ENCODE measurements at regions not wholly inside any gene's neighbourhood (a gene's known extent, or its start where the extent isn't known, plus 50 kb on each side); places are given as distances from the start of the nearest gene placed in this dataset.

DNA sequence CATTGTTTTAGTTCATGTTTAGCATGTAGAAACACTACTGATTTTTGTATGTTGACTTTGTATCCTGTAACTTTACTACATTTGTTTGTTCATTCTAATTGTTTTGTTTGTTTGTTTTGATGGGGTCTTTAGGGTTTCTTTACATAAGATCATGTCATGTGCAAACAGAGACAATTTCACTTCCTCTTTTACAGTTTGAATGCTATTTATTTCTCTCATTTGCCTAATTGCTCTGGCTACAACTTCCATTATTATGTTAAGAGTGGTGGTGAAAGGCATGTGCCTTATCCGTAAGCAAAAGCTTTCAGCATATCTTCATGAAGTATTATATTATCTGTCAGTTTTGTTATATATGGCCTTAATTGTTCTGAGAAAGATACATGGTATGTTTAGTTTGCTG is 571.1 kb downstream of the PCDH7 start:
- no peak for DNase-seq (ENCODE audit: low spot score)
- intact Hi-C loops (cut with DNase I), result no loop called here

GRCh38 chr4:31294655-31295480 is 574.7 kb downstream of the PCDH7 start:
- DNase-seq (ENCODE audit: low spot score), result no peak
- intact Hi-C loops (cut with DNase I), result no loop called here

GRCh38 chr4:31298737-31299136 is 578.6 kb downstream of the PCDH7 start:
- no peak for DNase-seq (ENCODE audit: low spot score)
- intact Hi-C loops (cut with DNase I), result no loop called here

GRCh38 chr4:31307029-31307428 is 586.9 kb downstream of the PCDH7 start:
- DNase-seq (ENCODE audit: low spot score), result no peak
- intact Hi-C loops (cut with DNase I), result no loop called here

DNA sequence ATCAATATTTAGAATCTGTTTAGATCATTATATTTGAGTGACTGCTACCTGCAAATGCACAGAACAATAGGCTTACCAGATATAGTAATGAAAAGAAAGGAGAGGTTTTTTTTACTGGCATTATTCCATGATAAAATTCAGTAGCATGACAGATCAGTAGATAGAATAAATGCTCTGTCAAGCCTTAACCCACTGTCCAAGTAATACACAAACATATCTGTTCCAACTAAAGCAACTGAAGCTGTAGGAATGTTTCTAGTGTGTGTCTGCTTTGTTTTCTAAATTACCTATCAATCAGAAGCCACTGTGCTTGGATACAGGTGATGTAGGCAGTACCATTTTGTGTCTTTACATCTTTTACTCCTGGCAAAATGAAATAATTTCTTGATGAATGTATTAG is 604.6 kb downstream of the PCDH7 start:
- DNase-seq (ENCODE audit: low spot score), result no peak
- intact Hi-C loops (cut with DNase I), result no loop called here

GRCh38 chr4:31325300-31325699 is 605.1 kb downstream of the PCDH7 start:
- DNase-seq (ENCODE audit: low spot score), result no peak
- intact Hi-C loops (cut with DNase I), result no loop called here

- DNase-seq (ENCODE audit: low spot score), result no peak
- intact Hi-C loops (cut with DNase I), result no loop called here
Measured at GRCh38 chr4:31327031-31327430, 606.9 kb downstream of the PCDH7 start.

DNA sequence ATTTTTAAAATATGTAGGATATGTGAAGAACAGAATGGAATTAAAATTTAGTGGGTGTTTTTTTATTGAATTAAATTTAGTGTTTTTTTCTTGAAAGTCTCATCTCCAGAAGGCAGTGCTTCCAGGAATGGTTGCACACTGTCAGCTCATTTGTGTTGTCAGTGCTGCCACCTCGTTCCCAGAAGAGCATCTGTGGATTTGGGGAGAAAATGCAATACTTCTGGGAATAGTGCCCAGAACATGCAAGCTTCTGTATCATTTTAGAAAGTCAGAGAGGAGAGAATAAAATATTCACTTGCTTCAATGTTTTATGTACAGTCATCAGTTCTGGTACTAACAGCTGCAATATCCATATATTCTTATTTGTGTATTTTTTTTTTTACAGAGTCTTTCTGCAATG is 608.8 kb downstream of the PCDH7 start:
- no peak for DNase-seq (ENCODE audit: low spot score)
- intact Hi-C loops (cut with DNase I), result no loop called here

DNA sequence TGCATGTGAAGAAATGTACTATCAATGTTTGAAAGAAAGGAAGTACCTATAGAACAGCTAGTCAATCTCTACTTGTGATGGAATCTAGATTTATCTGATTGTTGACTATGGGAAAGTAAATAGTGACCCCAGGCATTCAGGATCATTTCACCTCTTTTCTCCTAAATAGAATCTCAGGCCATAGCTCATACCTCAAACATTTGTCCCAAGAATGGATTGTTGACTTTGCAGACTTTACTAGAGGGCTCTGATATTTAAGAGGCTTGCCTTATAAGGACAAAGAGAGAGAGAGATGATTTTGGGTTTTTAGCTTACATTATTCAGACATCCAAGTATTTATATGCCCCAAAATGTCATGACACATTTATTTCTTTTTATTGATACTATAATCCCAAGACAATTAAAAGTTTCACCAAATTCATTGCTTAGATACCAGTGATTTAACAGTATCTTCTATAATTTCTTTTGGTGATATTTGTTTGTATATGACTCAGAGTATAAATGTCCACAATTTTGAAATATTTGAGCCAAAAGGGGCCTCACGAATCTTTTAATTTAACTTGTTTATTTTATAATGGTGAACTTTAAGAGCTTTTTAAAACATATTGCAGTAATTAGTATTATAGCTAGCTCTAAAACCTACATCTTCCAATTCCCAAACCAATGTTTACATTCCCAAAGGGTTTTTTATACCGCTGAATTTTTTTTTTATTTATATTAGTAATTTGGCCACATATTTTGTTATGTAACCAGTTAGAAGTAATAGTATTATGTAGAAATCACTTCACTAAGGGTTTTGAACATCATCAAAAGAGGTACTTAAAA is 614.1 kb downstream of the PCDH7 start:
- DNase-seq (ENCODE audit: low spot score), result no peak
- intact Hi-C loops (cut with DNase I), result no loop called here

- no peak for DNase-seq (ENCODE audit: low spot score)
- intact Hi-C loops (cut with DNase I), result no loop called here
Measured at GRCh38 chr4:31338000-31338399, 617.8 kb downstream of the PCDH7 start.

GRCh38 chr4:31341601-31342359 is 621.6 kb downstream of the PCDH7 start:
- intact Hi-C loops (cut with DNase I), result no loop called here
- DNase-seq (ENCODE audit: low spot score), result no peak

GRCh38 chr4:31343061-31343460 is 622.9 kb downstream of the PCDH7 start:
- no peak for DNase-seq (ENCODE audit: low spot score)
- intact Hi-C loops (cut with DNase I), result no loop called here

- no peak for DNase-seq (ENCODE audit: low spot score)
- intact Hi-C loops (cut with DNase I), result no loop called here
Measured at GRCh38 chr4:31349907-31350306, 629.7 kb downstream of the PCDH7 start.

DNA sequence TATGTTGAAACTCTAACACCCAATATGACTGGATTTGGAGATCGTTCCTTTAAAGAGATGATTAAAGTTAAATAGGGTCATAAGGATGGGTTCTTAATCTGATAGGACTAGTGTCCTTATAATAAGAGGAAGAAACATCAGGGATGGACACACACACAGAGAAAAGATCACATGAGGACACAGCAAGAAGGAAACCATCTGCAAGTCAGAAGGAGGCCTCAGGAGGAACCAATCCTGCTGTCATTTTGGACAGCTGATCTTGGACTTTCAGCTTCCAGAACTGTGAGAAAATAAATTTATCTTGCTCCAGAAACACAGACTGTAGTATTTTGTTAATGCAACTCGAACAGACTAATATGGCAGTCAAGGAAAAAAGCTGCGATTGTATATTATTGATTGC is 631.5 kb downstream of the PCDH7 start:
- intact Hi-C loops (cut with DNase I), result no loop called here
- DNase-seq (ENCODE audit: low spot score), result no peak

- no peak for DNase-seq (ENCODE audit: low spot score)
- intact Hi-C loops (cut with DNase I), result no loop called here
Measured at GRCh38 chr4:31356839-31357238, 636.7 kb downstream of the PCDH7 start.

- DNase-seq (ENCODE audit: low spot score), result no peak
- intact Hi-C loops (cut with DNase I), result no loop called here
Measured at GRCh38 chr4:31360786-31361185, 640.6 kb downstream of the PCDH7 start.

- intact Hi-C loops (cut with DNase I), result no loop called here
- no peak for DNase-seq (ENCODE audit: low spot score)
Measured at GRCh38 chr4:31362756-31363155, 642.6 kb downstream of the PCDH7 start.

GRCh38 chr4:31365006-31365690 is 645.0 kb downstream of the PCDH7 start:
- no peak for DNase-seq (ENCODE audit: low spot score)
- intact Hi-C loops (cut with DNase I), result no loop called here

DNA sequence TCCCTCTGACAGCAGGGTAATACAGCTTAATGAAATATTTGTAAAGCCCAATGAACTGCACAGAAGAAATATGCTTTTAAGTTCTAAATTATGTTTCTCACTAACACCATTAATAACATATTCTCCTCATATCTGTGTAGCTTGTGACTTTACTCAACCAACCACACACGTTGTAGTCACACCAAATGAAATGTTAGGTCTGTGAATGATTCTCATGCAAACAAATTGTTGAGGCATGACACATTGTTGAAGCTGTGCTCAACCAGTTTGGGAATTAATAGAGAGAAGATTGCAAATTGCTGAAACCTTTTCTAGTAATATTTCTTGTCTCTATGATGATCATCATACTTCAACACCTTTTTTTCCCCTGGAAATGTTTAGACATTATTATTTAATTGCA is 645.9 kb downstream of the PCDH7 start:
- intact Hi-C loops (cut with DNase I), result no loop called here
- DNase-seq (ENCODE audit: low spot score), result no peak

Measured in cardiac septum (tissue), 1 donor.